GM19351 (cell line): ENCODE measurements at regions not wholly inside any gene's neighbourhood (a gene's known extent, or its start where the extent isn't known, plus 50 kb on each side); places are given as distances from the start of the nearest gene placed in this dataset.
A peak's percentile ranks its signal among the peaks of the same experiment; 100 is the strongest.
"Not testable (repeated sequence)": the region's sequence is repeated elsewhere in the genome, so short reads cannot be mapped to it uniquely, and the experiment has no call there.

Source experiments
- ATAC-seq: cut with Tn5 transposase; IDR thresholded peaks from one replicate; pipeline ENCODE4 v1.9.1; 2021; ENCODE audit warnings: mild to moderate bottlenecking, moderate library complexity; ENCODE audit not compliant: unreplicated experiment

GRCh38 chr18:21928925-21929324 is 188.3 kb downstream of the MIB1 start:
- ATAC-seq = no peak

- no peak for ATAC-seq
Observed at GRCh38 chr18:21930177-21930576, 189.6 kb downstream of the MIB1 start.

GRCh38 chr18:21933931-21934765 is 193.6 kb downstream of the MIB1 start:
- ATAC-seq = no peak

- ATAC-seq = no peak
Observed at GRCh38 chr18:21934766-21935015, 194.1 kb downstream of the MIB1 start.

- ATAC-seq = no peak
Observed at GRCh38 chr18:21943456-21943855, 202.9 kb downstream of the MIB1 start.

GRCh38 chr18:21949326-21950015 is 208.9 kb downstream of the MIB1 start:
- ATAC-seq = no peak

- ATAC-seq = peak; percentile 97
Observed at GRCh38 chr18:21955757-21956652, 213.4 kb upstream of the GATA6 start.

- no peak for ATAC-seq
Observed at GRCh38 chr18:21958263-21958662, 211.1 kb upstream of the GATA6 start.

GRCh38 chr18:21958707-21959450 is 210.5 kb upstream of the GATA6 start:
- ATAC-seq = no peak

GRCh38 chr18:21960189-21960588 is 209.2 kb upstream of the GATA6 start:
- no peak for ATAC-seq

GRCh38 chr18:21963336-21963735 is 206.1 kb upstream of the GATA6 start:
- ATAC-seq = no peak

GRCh38 chr18:21968338-21968737 is 201.1 kb upstream of the GATA6 start:
- ATAC-seq = no peak

GRCh38 chr18:21972281-21972680 is 197.1 kb upstream of the GATA6 start:
- ATAC-seq = no peak

- not testable (repeated sequence) for ATAC-seq
Observed at GRCh38 chr18:21975954-21976353, 193.4 kb upstream of the GATA6 start.

- ATAC-seq = no peak
Observed at GRCh38 chr18:21978546-21979170, 190.7 kb upstream of the GATA6 start.

GRCh38 chr18:21979171-21979560 is 190.2 kb upstream of the GATA6 start:
- no peak for ATAC-seq

GRCh38 chr18:21979759-21980158 is 189.6 kb upstream of the GATA6 start:
- no peak for ATAC-seq

GRCh38 chr18:21980744-21981143 is 188.6 kb upstream of the GATA6 start:
- no peak for ATAC-seq

- ATAC-seq = not testable (repeated sequence)
Observed at GRCh38 chr18:21981489-21981888, 187.9 kb upstream of the GATA6 start.

GRCh38 chr18:21991081-21991534 is 178.3 kb upstream of the GATA6 start:
- ATAC-seq = no peak
